ENCODE measurements at regions not wholly inside any gene's neighbourhood (a gene's known extent, or its start where the extent isn't known, plus 50 kb on each side); places are given as distances from the start of the nearest gene placed in this dataset.

GRCh38 chr6:106785298-106785697, 155.9 kb downstream of the QRSL1 start:
- TF ChIP-seq EZH2 (IDR thresholded peaks at IDR 0.05), result no peak
- no peak for TF ChIP-seq POLR2AphosphoS5 (IDR thresholded peaks at IDR 0.05; ENCODE audit: borderline replicate concordance, low read depth, low read length)
